Coronary artery (tissue), 2 donors: ENCODE measurements at regions not wholly inside any gene's neighbourhood (a gene's known extent, or its start where the extent isn't known, plus 50 kb on each side); places are given as distances from the start of the nearest gene placed in this dataset.

Experiments used
- DNase-seq: peaks from one replicate; pipeline ENCODE4 v3.0.0-alpha.2; 2017; ENCODE audit warnings: low spot score
- H3K27ac ChIP-seq, 2 donors: fragments of 200-600 bp; sonication (generic); one replicate each; pipeline ENCODE4 v1.5.1; 2016 to 2019
- H3K4me3 ChIP-seq: fragments of 200-600 bp; sonication (generic); 2 replicates; pipeline ENCODE4 v1.5.1; 2016; ENCODE audit warnings: mild to moderate bottlenecking, moderate library complexity
- TF ChIP-seq, protein P1 (sequence below): fragments of 200-600 bp; sonication (generic); IDR thresholded peaks from one replicate; pipeline ENCODE4 v1.5.1; 2019; ENCODE audit warnings: antibody characterized with exemption

DNA sequence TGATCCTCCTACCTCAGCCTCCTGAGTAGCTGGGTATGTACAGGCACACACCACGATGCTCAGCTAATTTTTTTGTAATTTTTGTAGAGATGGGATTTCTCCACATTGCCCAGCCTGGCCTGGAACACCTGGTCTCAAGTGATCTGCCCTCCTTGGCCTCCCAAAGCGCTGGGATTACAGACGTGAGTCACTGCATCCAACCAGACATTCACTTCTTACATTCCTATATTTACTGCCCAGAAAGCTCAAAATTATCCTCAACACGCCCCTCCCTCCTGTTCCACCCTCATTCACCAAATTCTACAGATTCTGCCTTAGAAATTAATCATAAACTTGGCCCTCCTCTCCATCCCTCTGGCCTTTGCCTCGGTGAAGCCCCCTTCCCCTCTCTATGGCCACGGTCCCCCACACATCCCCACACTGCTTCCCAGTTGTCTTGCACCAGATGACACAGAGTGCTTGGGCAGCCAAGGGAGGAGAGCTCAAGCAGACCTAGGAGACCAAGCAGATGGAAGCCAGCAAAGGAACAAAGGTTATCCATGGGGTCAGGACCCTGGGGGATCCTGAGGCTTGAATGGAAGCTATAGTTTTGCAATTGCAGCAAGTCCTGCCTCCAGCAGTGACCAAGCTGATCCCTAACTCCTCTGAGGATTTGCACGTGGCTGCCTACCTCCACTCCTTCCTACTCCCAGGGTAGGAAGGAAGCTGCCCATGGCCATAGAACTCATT lies 213.2 kb upstream of the FOXN3 start:
- TF ChIP-seq, protein P1, sequence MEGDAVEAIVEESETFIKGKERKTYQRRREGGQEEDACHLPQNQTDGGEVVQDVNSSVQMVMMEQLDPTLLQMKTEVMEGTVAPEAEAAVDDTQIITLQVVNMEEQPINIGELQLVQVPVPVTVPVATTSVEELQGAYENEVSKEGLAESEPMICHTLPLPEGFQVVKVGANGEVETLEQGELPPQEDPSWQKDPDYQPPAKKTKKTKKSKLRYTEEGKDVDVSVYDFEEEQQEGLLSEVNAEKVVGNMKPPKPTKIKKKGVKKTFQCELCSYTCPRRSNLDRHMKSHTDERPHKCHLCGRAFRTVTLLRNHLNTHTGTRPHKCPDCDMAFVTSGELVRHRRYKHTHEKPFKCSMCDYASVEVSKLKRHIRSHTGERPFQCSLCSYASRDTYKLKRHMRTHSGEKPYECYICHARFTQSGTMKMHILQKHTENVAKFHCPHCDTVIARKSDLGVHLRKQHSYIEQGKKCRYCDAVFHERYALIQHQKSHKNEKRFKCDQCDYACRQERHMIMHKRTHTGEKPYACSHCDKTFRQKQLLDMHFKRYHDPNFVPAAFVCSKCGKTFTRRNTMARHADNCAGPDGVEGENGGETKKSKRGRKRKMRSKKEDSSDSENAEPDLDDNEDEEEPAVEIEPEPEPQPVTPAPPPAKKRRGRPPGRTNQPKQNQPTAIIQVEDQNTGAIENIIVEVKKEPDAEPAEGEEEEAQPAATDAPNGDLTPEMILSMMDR = no peak
- Histone ChIP-seq H3K4me3 (no peak overlapping the region), H3K27ac (no peak overlapping the region)
- no peak for DNase-seq

DNA sequence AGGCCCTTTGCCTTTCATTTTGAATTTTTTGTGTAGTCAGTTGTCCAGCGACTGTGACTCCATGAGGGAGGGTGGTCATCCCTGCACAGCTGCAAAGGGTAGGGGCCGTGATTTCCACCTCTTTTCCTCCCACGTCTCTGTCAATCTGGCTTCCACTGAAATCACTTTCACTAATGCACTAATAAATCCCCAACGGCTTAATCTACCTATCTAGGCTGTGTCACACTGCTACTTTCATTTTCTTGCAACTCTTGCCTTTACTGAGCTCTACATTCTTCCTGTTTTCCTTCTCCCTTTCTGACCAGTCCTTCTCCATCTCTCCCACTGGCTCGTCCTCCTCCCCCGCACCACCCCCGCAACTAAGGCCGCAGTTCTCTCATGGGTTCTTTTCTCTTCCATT lies 212.3 kb upstream of the FOXN3 start:
- TF ChIP-seq, protein P1 = no peak
- no peak for DNase-seq
- Histone ChIP-seq H3K27ac (no peak overlapping the region), H3K4me3 (no peak overlapping the region)

DNA sequence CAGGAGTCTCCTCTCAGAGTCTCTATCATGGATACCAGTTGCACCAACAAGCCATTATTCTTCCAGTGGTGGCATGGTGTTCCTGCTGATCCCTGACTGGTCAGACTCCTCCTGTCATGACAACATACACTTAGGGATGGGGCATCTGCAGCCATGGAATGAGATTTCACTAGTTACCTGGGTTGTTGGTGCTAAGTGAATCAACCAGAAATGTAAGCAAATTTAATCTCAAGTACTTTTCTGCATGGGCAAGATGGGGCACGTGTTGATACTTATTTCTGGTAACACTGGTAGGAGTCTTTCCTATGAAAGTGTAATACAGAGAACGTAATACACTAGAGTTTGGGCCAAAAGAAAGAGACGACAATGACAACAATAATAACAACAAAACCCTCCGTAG lies 211.5 kb upstream of the FOXN3 start:
- H3K4me3 ChIP-seq = no peak overlapping the region

DNA sequence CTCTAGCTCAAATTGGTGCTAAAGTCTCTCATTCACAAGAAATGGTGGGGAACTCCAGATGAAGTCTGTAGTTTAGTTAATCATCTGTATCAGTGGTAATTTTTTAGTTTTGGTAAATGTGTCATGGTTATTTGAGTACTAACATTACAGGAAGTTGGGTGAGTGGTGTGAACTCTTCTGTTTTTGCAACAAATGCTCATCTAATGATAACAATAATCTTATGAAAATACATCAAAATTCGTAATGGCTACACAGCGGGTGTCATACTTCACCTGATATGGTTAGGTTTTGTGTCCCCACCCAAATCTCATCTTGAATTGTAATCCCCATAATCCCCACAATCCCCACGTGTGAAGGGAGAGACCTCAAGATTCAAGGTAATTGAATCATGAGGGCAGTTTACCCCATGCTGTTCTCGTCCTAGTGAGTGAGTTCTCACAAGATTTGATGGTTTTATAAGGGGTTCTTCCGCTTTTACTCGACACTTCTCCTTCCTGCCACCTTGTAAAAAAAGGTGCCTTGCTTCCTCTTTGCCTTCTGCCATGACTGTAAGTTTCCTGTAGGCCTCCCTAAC lies 209.3 kb upstream of the FOXN3 start:
- H3K27ac ChIP-seq = no peak overlapping the region
- no peak overlapping the region for H3K4me3 ChIP-seq
- TF ChIP-seq, protein P1 = no peak
- DNase-seq = no peak

More for the DNA sequence above, 211.5 kb upstream of the FOXN3 start:
- TF ChIP-seq, protein P1 = no peak
- DNase-seq = no peak
- H3K27ac ChIP-seq = no peak overlapping the region

DNA sequence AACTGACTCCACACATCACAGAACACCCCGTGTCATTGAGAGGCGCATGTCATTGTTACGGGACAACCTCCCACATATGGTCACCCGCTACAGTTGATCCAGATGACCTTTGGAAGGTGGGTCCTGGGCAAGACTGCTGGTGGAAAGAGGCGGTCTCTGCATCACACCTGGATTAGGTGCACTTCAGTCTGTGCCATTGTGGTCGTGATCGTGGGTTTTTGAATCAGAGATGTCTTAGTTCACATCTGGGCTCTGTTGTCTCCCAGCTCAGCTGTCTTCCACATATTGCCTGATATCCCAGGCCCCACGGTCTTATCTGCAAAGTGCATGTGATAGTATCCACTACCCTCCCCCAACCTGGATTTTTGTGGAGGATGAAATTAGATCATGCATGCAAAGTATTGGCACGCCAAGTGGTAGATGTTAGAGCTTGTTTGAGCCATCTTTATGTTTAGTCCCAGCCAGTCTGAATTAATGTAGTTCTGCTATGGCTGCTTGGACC lies 208.7 kb upstream of the FOXN3 start:
- DNase-seq = no peak
- TF ChIP-seq, protein P1 = no peak
- H3K4me3 ChIP-seq = no peak overlapping the region
- H3K27ac ChIP-seq = no peak overlapping the region

GRCh38 chr14:89625244-89625713 lies 208.2 kb upstream of the FOXN3 start:
- H3K4me3 ChIP-seq = no peak overlapping the region
- DNase-seq = no peak
- no peak overlapping the region for H3K27ac ChIP-seq
- TF ChIP-seq, protein P1 = no peak
